OCI-LY1 (cell line): ENCODE measurements at regions not wholly inside any gene's neighbourhood (a gene's known extent, or its start where the extent isn't known, plus 50 kb on each side); places are given as distances from the start of the nearest gene placed in this dataset.

Experiments used
- H2AFZ ChIP-seq: fragments of 200-600 bp; sonication (generic), shearing (Covaris generic); 2 replicates; pipeline ENCODE4 v1.6.0; 2014; ENCODE audit warnings: antibody characterized with exemption, mild to moderate bottlenecking, low read length
- H3F3A ChIP-seq: fragments of 200-600 bp; sonication (generic), shearing (Covaris generic); 2 replicates; pipeline ENCODE4 v1.6.0; 2014; ENCODE audit warnings: mild to moderate bottlenecking, antibody characterized with exemption, low read length, moderate library complexity; ENCODE audit not compliant: insufficient read depth
- H3K27ac ChIP-seq: fragments of 200-600 bp; sonication (generic); 2 replicates; pipeline ENCODE4 v1.5.1; 2014; ENCODE audit warnings: low read length, mixed run types, mild to moderate bottlenecking, low read depth; ENCODE audit not compliant: poor library complexity, severe bottlenecking
- H3K27me3 ChIP-seq: fragments of 200-600 bp; sonication (generic); 2 replicates; pipeline ENCODE4 v1.6.0; 2014; ENCODE audit warnings: antibody characterized with exemption, mild to moderate bottlenecking, low read length, moderate library complexity; ENCODE audit not compliant: insufficient read depth
- H3K36me3 ChIP-seq: fragments of 200-600 bp; sonication (generic); 2 replicates; pipeline ENCODE4 v1.6.1; 2014; ENCODE audit warnings: mild to moderate bottlenecking, antibody characterized with exemption, low read length, moderate library complexity, mixed read lengths; ENCODE audit not compliant: insufficient read depth
- H3K4me1 ChIP-seq: fragments of 200-600 bp; sonication (generic); 2 replicates; pipeline ENCODE4 v1.5.1; 2014; ENCODE audit warnings: mild to moderate bottlenecking, low read length, moderate library complexity; ENCODE audit not compliant: insufficient read depth, severe bottlenecking
- H3K4me2 ChIP-seq: fragments of 200-600 bp; sonication (generic), shearing (Covaris generic); 2 replicates; pipeline ENCODE4 v1.6.1; 2014; ENCODE audit warnings: low read length
- H3K4me3 ChIP-seq: fragments of 200-600 bp; sonication (generic); 2 replicates; pipeline ENCODE4 v1.5.1; 2014; ENCODE audit warnings: low read length, low read depth, mild to moderate bottlenecking, mixed read lengths; ENCODE audit not compliant: poor library complexity, severe bottlenecking
- H3K79me2 ChIP-seq: fragments of 200-600 bp; shearing (Covaris generic); 2 replicates; pipeline ENCODE4 v1.6.1; 2016; ENCODE audit warnings: mixed run types, low read length, mixed read lengths; ENCODE audit not compliant: insufficient read depth
- H3K9ac ChIP-seq: fragments of 200-600 bp; sonication (generic), shearing (Covaris generic); 2 replicates; pipeline ENCODE4 v1.6.1; 2014; ENCODE audit warnings: mild to moderate bottlenecking, low read length, mixed read lengths
- H3K9me2 ChIP-seq: fragments of 200-600 bp; sonication (generic), shearing (Covaris generic); 2 replicates; pipeline ENCODE4 v1.6.1; 2014; ENCODE audit warnings: low read depth, mild to moderate bottlenecking, low read length, mixed read lengths
- H3K9me3 ChIP-seq: fragments of 200-600 bp; shearing (Covaris generic); 2 replicates; pipeline ENCODE4 v1.6.1; 2014; ENCODE audit warnings: low read length, mixed read lengths
- H4K20me1 ChIP-seq: fragments of 200-600 bp; sonication (generic), shearing (Covaris generic); 2 replicates; pipeline ENCODE4 v1.6.0; 2016; ENCODE audit warnings: mild to moderate bottlenecking, low read length; ENCODE audit not compliant: insufficient read depth
- CTCF ChIP-seq: fragments of 200-600 bp; sonication (generic), shearing (Covaris generic); IDR thresholded peaks from 2 replicates; pipeline ENCODE4 v1.5.1; 2017; ENCODE audit warnings: mild to moderate bottlenecking, antibody characterized with exemption, low read length, moderate library complexity, mixed read lengths
- EZH2 ChIP-seq: fragments of 200-600 bp; sonication (generic), shearing (Covaris generic); IDR thresholded peaks from 2 replicates; pipeline ENCODE4 v1.8.0; 2017; ENCODE audit warnings: borderline replicate concordance, mixed run types, mild to moderate bottlenecking, antibody characterized with exemption, low read length, moderate library complexity, mixed read lengths

- Histone ChIP-seq H3K4me1 (no peaks in the 10 kb centered on the region), H3K9me3 (no peaks in the 10 kb centered on the region), H3K9ac (no peak overlapping the region), H3K27ac (no peak overlapping the region), H3K9me2 (no peaks in the 10 kb centered on the region), H3K4me3 (no peak overlapping the region), H3K79me2 (no peaks in the 10 kb centered on the region), H3K4me2 (no peak overlapping the region), H4K20me1 (no peaks in the 10 kb centered on the region), H3F3A (no peaks in the 10 kb centered on the region), H3K36me3 (no peaks in the 10 kb centered on the region), H3K27me3 (no peaks in the 10 kb centered on the region), H2AFZ (no peak overlapping the region)
- no peak for TF ChIP-seq CTCF
- TF ChIP-seq EZH2, result no peak
Measured at GRCh38 chr16:59688006-59688405, 953.9 kb upstream of the GOT2 start.

- H3K9me2 ChIP-seq, result no peaks in the 10 kb centered on the region
- no peaks in the 10 kb centered on the region for H3K9me3 ChIP-seq
- H3F3A ChIP-seq, result no peaks in the 10 kb centered on the region
- no peak overlapping the region for H3K4me2 ChIP-seq
- no peak overlapping the region for H3K9ac ChIP-seq
- H3K4me1 ChIP-seq, result no peaks in the 10 kb centered on the region
- H3K79me2 ChIP-seq, result no peaks in the 10 kb centered on the region
- no peak for TF ChIP-seq CTCF
- TF ChIP-seq EZH2, result no peak
- no peak overlapping the region for H2AFZ ChIP-seq
- no peak overlapping the region for H3K4me3 ChIP-seq
- no peaks in the 10 kb centered on the region for H3K36me3 ChIP-seq
- no peaks in the 10 kb centered on the region for H3K27me3 ChIP-seq
- no peak overlapping the region for H3K27ac ChIP-seq
- H4K20me1 ChIP-seq, result no peaks in the 10 kb centered on the region
Measured at GRCh38 chr16:59686405-59686804, 952.3 kb upstream of the GOT2 start.

- Histone ChIP-seq H3K4me3 (no peak overlapping the region), H3K9me2 (no peaks in the 10 kb centered on the region), H3K27me3 (no peaks in the 10 kb centered on the region), H3K4me2 (no peak overlapping the region), H3K36me3 (no peaks in the 10 kb centered on the region), H3K27ac (no peak overlapping the region), H4K20me1 (no peaks in the 10 kb centered on the region), H3F3A (no peaks in the 10 kb centered on the region), H3K4me1 (no peaks in the 10 kb centered on the region), H3K79me2 (no peaks in the 10 kb centered on the region), H2AFZ (no peak overlapping the region), H3K9ac (no peak overlapping the region), H3K9me3 (no peaks in the 10 kb centered on the region)
- no peak for TF ChIP-seq CTCF
Measured at GRCh38 chr16:59684911-59685310, 950.8 kb upstream of the GOT2 start.
